ENCODE measurements at regions not wholly inside any gene's neighbourhood (a gene's known extent, or its start where the extent isn't known, plus 50 kb on each side); places are given as distances from the start of the nearest gene placed in this dataset.
"Not testable (repeated sequence)": the region's sequence is repeated elsewhere in the genome, so short reads cannot be mapped to it uniquely, and the experiment has no call there.

DNA sequence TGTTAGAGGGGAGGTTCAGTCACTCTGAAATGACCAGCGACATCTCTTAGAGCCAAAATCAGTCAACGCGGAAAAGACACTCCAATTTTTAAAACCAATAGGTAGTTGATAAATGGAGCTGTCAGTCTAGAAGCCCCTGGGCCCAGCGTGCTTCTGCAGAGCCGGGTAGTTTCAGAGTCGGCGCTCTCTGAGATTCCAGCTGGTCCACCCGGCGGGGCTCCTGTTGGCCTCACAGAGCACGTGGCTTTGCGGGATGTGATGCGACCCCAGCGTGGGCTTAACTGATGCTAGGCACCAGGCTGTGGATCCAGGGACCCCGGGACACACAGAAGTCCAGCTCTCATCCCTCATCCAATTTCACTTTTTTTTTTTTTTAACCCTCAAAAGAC, 245.9 kb downstream of the BCL2L11 start:
- DNase-seq = not testable (repeated sequence)

DNA sequence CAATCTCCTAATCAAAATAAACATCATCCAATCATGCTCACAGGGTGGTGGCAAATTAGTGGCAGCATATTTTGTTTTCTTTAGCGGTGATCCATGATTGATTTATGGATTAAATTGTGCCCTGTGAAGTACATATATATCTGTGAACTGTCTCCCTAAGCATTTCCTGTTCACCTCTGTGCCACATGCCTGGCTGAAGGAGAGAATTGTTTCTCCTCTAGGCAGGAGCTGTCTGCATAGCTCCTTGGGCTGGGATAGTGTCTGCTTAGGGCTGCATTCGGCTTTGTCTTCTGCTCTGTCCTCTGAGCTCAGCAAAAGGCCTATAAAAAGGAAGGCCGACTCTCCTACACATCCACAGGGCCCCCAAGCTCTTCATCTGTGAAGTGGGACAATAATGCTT, 246.4 kb downstream of the BCL2L11 start:
- DNase-seq = not testable (repeated sequence)

DNA sequence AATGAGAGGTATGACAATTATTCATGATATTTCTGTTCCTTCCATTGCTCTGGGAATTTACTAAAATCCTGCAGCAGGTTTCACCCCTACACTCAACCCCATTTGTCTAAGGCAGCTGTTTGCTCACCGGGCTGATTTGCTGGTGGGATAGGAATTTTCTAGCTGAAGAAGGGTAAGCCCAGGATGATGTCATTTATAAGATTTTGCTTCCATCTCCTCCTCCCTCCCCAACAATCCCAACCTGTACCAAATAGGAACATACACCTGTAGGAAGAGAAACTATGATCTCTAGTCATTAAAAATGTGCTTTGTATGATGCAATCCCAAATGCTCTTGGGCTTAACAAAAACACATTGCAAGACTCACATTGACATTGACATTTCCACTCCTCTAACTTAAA, 247.2 kb downstream of the BCL2L11 start:
- not testable (repeated sequence) for DNase-seq

DNA sequence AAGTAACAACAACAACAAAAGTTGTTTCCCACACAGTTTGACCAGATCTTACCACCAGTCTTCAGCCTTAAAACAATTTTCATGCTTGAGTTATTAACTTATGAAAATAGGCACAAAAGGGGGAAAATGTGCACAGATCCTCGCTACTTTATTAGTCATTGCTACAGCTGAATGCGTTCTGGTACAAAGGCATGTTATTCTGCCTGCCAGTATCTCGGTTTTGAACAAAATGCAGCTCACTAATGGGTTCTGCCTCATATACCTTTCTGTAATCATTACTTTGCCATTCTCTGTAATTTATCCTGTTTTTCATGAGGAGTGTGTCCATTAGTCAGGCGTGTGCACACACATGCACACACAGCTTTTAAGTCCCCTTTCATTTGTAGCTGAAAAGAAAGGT, 247.6 kb downstream of the BCL2L11 start:
- not testable (repeated sequence) for DNase-seq

DNA sequence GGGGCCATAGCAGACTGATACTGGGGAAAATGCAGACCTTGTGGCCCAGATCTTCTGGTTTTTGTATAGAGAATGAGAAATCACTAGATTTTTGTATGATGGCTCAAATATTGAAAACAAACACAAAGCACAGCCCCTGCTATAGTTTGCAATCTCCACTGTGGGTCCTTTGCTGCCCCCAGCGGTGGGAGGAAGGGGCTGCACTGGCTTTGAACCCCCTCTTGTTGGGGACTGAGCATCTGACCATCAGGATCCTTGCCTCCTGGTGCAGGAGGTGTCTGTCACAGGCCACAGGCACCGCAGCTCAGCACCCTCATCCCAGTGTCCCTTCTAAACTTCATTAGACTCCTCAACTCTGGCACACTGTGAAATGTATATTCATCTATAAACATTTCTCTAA, 252.3 kb downstream of the BCL2L11 start:
- not testable (repeated sequence) for DNase-seq

DNA sequence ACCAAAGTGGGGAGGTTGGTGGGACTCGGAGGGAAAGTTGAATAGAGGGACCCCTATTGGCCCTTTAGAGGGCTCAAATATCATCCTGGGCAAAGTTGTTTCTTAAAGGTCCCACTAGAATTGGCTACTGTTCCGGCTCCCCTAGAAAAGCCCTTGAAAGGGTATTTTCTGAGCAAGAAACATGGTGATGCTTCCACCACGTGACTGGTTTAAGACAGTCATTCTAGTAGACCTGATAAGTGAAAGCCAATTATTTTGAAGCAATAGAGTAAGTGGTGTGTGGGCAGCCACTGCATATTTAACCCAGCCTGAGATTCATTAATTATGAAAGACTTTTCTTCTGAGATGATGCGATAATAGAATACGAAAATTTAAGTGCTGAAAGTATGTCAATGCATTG, 253.3 kb downstream of the BCL2L11 start:
- DNase-seq = not testable (repeated sequence)

DNA sequence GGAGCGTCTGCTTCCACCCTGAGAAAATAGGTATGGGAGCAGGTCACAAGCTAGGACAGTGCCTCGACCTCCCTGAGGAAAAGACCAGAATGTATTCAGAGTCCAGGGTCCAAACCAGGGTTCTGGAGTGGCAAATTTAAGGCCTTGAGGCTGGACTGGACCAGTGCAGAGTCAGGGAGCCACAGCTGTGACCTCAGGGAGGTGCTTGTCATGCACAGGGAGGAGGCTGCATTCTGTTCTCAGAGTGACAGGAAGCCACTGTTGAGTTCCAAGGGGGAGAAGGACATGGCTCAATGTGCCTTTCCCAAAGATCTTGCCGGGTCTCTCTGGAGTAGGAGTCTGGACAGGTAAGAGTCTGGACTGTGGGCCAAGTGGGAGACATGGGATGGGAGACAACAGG, 254.0 kb downstream of the BCL2L11 start:
- DNase-seq = not testable (repeated sequence)

DNA sequence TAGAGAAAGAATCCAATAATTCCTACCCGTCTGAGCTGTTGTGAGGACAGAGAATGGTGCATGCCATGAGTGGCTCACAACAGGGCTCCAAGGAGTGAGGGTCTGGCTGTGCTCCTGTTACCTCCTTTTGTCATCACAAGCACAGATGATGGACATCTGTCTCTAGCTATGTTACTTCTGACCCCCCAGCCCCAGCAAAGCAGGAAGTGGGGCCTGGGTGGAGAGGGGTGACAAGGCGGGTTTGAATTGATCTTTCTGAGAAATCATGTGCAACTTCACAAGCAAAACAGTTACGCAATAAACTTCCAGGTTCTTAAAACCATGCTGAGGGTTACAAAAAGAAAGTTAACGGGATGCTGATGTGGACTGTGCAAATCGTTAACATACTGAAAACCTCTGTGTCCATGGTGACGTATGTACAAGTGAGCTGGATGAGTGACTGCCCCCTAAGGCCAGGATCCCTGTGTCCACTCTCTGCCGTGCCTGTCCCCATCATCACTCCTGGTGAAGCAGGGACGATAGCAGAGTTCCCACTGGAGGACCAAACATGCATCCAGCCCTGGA, 254.7 kb downstream of the BCL2L11 start:
- not testable (repeated sequence) for DNase-seq

DNA sequence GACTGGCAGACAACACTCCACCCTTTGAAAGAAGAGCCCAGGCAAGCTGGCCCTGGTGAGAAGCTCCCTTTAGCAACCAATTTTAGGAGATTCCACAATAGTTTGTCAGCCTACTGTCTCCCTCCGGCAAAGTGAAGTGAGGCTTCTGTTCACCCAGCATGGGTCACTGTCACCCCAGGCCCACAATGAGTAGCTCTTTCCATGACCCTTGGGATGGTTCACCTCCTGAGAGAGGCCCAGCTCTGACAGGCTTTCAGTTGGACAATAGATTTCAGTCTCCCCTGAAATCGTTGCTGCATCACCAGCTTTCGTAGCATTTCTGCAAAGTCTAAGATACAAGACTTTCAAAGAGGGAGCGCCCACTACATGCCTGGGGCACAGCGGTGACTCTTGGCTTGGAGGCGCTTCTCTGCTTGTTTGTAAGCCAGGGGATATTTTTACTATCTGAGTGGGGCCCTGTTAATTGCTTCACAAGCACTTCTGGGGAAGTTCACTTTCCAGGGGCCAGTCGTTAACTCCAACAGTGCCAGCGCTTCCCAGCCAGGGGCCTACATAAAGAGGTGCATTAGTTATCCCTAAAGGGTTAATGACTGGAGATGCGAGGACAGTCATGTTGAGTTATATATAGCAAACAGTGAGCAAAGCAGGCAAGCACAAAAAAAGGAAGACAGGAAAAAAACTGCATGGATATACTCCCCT, 255.7 kb downstream of the BCL2L11 start:
- DNase-seq = not testable (repeated sequence)

DNA sequence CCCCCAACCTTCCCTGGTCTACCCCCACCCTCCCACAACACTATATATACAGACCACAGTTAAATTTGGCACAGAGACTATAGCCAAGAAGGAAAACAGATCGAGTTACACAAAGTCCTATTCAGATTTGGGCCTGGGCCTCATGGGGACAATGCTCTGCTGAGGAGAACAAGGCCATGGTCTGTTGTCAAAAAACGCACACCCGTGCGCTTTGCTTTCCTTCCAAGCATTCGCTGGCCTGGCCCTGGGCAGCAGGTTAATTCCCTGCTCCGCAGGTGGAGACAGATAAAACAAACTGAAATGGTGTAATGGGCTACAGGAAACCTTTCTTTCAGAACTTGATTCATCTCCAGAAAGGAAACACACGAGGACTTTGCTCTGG, 256.2 kb downstream of the BCL2L11 start:
- DNase-seq = peak; percentile 32

DNA sequence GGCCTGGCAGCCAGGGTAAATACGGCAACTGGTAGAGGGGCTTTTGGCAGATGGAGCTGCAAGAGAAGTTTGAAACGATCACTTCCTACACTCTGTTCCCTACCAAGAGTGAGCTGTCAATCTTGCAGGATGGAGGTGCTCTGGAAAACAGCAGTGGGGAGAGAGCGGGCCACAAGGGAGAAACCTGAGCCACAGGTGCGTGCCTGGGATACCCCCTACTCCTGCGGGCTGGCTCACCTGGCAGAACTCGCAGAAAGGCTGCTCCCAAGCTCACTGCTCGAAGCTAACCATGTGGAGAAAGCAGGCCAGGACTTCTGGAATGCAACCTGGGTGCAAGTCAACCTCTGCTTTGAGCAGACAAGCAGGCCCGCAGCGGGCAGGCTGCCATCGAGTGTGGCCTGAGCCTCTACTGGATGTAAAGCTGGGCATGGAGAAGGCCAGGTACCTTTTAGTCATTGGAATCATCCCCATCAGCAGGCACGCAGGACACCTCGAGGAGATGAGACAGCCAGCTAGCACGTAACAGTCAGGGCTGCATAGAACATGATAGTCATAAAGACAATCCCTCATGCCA, 256.8 kb downstream of the BCL2L11 start:
- DNase-seq = not testable (repeated sequence)

DNA sequence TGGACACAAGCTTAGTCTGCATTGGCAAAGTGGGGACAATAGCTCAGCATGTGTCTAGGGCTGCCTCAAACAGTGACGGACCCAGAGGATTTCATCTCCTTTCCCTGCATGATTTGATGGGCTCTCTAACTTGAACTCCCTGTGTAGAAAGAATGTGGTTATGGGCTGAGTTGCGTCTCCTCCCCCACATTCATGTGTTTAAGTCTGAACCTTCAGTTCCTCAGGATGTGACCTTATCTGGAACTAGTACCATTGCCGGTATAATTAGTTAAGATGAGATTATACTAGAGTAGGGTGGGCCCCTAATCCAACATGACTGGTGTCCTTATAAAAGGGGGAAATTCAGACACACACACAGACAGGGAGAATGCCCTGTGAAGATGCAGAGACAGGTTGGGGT, 257.6 kb downstream of the BCL2L11 start:
- DNase-seq = not testable (repeated sequence)

DNA sequence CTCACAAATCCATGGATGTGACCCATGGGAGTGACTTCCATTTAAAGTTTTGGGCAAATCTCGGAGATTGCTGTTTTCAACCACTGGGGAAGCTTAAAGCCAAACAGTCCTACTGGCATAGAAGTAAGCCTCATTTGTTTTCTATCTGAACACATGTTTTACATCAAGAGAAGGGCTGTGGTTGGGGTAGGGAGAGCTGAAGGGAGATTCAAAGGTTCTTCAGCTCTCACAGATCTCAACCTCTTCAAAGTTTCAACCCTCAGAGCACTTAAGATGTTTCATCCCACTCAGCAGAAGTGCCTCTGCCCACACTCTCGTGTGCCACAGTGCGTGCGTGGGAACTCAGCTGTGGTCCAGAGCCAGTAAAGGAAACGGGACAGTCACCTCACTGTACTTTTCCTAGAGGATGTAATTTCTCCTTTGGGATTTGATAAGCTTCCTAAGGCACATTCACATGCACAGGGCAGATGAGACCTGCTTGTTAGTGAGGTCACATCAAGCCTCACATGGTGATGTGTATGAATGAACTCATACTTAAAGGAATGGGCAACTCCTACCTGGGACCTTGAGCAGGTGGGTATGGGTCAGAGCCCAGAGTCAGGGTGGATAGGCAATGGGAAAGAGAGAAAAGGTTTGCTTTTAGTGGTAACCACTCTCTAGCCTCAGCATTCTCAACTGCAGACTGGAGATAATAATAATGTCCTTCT, 260.2 kb downstream of the BCL2L11 start:
- not testable (repeated sequence) for DNase-seq

DNA sequence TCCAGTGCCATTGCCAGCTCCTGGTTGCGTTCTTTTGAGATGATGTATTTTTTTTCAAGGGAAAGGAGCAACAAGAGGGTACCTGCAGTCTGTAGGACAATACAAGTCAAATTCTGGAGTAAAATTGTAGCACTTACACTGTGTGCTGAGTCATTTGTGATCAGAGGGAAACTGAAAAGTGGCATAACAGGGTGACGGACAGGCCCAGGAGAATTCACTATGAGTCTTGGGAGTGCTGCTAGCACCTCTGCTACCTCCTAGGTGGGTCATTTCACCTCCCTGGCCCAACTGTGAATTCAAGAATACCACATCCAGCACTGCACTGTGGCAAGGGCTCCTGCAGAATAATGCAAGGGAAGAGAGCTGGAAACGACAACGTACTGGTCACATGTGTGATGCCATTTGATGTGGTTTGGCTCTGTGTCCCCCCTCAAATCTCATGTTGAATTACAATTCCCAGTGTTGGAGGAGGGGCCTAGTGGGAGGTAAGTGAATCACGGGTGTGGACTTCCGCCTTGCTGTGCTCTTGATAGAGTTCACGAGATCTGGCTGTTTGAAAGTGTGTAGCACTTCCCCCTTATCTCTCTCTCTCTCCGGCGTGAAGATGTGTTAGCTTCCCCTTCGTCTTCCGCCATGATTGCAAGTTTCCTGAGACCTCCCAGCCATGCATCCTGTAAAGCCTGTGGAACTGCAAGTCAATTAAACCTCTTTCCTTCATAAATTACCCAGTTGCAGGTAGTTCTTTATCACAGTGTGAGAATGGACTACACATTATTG, 261.0 kb downstream of the BCL2L11 start:
- not testable (repeated sequence) for DNase-seq

DNA sequence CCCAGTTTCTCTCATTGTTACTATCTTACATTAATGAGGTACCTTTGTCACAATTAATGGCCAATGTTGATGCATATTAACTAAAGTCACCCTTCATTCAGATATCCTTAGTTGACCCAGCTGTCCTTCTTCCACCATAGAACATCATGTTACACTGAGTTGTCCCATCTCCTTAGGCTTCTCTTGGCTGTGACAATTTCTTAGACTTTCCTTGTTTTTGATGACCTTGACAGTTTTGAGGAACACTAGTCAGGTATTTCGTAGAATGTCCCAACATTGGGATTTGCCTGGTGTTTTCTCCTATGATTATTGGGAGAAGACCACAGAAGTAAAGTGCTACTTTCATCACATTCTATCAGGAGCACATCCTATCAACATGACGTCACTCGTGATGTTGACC, 261.8 kb downstream of the BCL2L11 start:
- DNase-seq = not testable (repeated sequence)

DNA sequence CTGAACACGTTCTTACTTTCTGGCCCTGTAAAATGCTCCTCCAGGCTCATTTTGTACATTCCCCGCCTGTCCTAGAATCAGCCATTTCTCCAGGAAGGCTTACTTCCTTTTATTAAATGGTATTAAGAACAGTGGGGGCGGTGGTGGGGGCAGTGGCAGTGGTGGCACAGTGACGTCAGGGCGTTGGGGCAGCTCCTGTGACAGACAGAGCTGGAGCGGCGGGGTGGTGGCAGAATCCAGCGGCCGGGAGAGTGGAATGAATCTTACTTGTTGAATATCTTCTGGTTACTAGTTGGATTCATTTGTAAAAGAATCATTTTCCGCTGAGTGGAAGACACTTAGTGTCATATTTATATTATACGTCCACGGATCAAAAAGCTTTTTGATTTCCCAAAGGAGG, 262.6 kb downstream of the BCL2L11 start:
- not testable (repeated sequence) for DNase-seq

DNA sequence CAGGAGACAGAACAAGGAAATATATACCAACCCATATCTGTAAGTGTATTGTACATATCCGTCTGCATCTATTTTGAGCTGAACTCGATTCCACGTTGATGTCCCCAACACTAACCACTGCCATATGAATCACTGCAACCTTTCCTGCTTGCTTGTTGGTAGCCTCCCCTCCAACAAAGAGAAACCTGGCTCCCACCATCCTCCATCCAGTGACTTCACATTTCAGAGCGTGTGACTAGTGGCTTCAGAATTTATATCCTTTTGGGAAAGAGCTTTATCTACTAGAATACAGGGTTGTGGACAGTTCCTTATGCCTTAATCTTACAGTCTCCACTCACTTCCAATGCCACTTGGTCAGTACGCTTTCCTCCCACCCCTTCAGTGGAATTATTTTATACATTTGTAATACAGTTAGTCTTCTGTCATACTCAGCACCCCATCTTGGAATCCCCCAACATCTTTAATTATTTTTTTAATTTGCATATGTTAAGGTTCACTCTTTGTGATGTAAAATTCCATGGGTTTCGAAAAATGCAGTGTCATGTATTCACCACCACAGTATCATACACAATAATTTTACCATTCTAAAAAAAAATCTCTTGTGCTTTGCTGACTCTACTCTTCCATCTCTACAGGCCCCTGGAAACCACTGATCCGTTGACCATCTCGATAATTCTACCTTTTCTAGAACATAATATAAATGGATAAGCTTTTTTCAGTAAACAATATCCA, 264.7 kb downstream of the BCL2L11 start:
- DNase-seq = not testable (repeated sequence)

DNA sequence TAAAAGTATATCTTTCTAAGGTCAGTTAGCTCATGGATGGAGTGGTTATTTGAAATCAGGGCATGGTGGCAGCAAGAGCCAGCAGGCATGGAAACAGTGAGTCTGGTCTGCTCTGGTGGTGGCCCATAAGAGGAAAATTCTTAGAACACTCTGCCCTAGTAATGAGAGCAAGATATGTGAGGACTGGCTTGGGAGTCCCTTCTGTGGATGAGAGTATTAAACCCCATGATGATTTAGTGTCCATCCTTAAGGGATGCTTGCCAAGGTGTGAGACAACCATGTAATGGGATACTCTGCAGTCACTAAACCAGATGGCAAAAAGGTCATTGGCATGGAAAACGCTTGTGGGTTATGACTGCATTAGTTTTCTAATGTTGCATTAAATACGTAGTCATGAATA, 269.9 kb downstream of the BCL2L11 start:
- DNase-seq = not testable (repeated sequence)

DNA sequence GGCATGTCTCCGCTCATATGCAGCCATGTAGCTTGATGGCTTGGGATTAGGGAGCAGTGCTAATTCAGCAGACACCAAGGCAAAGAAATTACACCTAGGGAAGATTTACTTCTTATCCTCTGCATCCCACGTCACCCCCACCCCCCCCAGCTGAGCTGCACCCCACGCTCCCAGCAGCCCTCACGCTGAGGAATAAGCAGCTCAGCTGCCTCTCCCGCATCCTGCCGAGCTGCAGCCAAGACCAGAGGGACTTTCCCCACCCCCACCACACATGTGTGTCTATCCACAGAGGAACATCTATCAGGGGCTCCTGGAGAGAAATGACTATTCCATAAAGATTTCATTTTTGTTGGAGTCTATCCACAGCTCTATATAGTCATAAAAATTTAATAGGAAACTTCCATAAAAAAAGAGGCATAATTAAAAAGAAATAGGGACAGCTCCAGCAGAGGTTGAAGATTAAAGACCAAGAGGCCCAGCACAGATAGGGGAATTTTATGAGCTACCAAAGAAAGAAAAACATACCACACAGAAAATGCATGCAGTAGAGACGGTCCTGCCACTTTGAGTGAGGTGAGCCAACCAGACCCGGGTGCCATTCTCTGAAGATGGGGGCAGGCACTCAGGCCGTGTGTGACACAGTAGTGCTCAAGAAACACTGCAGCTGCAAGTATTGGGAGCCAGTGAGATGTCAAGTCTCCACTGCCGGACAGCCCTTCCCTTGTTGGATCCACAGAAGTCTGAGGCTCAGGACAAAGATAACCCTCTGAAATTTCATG, 274.8 kb downstream of the BCL2L11 start:
- not testable (repeated sequence) for DNase-seq

DNA sequence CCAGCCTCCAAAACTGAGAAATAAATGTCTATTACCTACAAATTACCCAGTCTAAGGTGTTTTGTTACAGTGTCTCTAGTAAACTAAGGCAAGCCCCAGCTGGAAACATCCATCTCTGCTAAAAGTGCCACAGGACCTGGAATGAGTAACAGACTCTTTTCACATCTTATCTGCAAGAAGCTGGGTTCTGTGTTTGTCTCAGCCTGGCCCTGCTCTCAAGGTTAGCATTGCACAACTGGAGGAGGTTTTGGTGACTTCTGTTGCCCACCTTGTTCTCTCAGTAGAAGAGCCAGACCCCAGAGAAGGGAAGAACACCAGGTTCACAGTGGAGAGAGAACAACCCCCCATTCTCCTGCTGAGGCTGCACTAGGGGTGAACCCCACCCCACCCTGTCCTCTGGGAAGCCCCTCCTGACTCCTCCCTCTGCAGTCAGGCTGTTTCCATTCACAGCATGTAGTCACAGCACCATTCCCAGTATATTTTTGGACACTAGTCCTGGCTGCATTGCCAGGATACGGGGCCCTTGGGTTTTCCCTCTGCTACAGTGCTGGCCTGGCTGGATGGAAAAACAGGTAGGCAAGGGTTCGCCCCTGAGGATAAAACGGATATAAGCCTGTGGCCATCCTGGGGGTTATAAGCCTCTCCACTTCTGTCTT, 280.0 kb downstream of the BCL2L11 start:
- not testable (repeated sequence) for DNase-seq

Measured in right kidney (tissue), 1 donor.